ENCODE measurements at regions not wholly inside any gene's neighbourhood (a gene's known extent, or its start where the extent isn't known, plus 50 kb on each side); places are given as distances from the start of the nearest gene placed in this dataset.

- no peak for TF ChIP-seq HMGXB4 (CRISPR knock-in tag; IDR thresholded peaks at IDR 0.05)
- TF ChIP-seq PRRX2 (CRISPR knock-in tag; IDR thresholded peaks at IDR 0.05), result no peak
These were observed 401.8 kb upstream of the RPS6KA3 start (continued) for GRCh38 chrX:20668550-20668949.

- ATAC-seq (no peak), DNase-seq (ENCODE audit: low spot score) (no peak)
- Mint-ChIP-seq H3K4me3 (no peak overlapping the region), H3K4me1 (peaks cover 10% of the 10 kb centered on the region), H3K36me3 (no peaks in the 10 kb centered on the region), H3K9me3 (no peaks in the 10 kb centered on the region), H3K27ac (no peak overlapping the region), H3K27me3 (ENCODE audit: low read depth) (no peaks in the 10 kb centered on the region)
- TF ChIP-seq JAZF1 (CRISPR knock-in tag; IDR thresholded peaks at IDR 0.05), result no peak
- ChIA-PET CTCF (no interaction called here), POLR2A (no interaction called here)
These were observed 399.6 kb upstream of the RPS6KA3 start for GRCh38 chrX:20666331-20666730.

GRCh38 chrX:20665481-20665880 lies 398.8 kb upstream of the RPS6KA3 start:
- no peaks in the 10 kb centered on the region for H3K9me3 Mint-ChIP-seq
- TF ChIP-seq TCF7 (CRISPR knock-in tag; IDR thresholded peaks at IDR 0.05; ENCODE audit: low read depth) (no peak), ZNF317 (CRISPR knock-in tag; IDR thresholded peaks at IDR 0.05; ENCODE audit: borderline replicate concordance, low read depth) (no peak), RELA (CRISPR knock-in tag; IDR thresholded peaks at IDR 0.05; ENCODE audit: borderline replicate concordance) (no peak), ZNF281 (CRISPR knock-in tag; IDR thresholded peaks at IDR 0.05) (no peak), ATF6 (CRISPR knock-in tag; IDR thresholded peaks at IDR 0.05) (no peak), ZNF532 (CRISPR knock-in tag; IDR thresholded peaks at IDR 0.05; ENCODE audit: borderline replicate concordance) (no peak), NFE2L1 (CRISPR knock-in tag; IDR thresholded peaks at IDR 0.05) (no peak), EMX1 (CRISPR knock-in tag; IDR thresholded peaks at IDR 0.05) (no peak), CREM (CRISPR knock-in tag; IDR thresholded peaks at IDR 0.05) (no peak), ZNF121 (CRISPR knock-in tag; IDR thresholded peaks at IDR 0.05) (no peak), TEAD4 (CRISPR knock-in tag; IDR thresholded peaks at IDR 0.05) (no peak), E2F4 (CRISPR knock-in tag; IDR thresholded peaks at IDR 0.05; ENCODE audit: borderline replicate concordance, low read depth) (no peak), ERG (CRISPR knock-in tag; IDR thresholded peaks at IDR 0.05) (no peak), SMAD3 (CRISPR knock-in tag; IDR thresholded peaks at IDR 0.05; ENCODE audit: borderline replicate concordance) (no peak)
- H3K27ac Mint-ChIP-seq, result no peak overlapping the region
- H3K36me3 Mint-ChIP-seq, result no peaks in the 10 kb centered on the region
- ChIA-PET POLR2A (no interaction called here), CTCF (no interaction called here)
- ATAC-seq (no peak), DNase-seq (ENCODE audit: low spot score) (no peak)
- no peak overlapping the region for H3K4me3 Mint-ChIP-seq
- H3K4me1 Mint-ChIP-seq, result peaks cover 10% of the 10 kb centered on the region
- H3K27me3 Mint-ChIP-seq (ENCODE audit: low read depth), result no peaks in the 10 kb centered on the region

Measured in WTC11 (cell line).